IPS DF 19.7 (cell line): ENCODE measurements at regions not wholly inside any gene's neighbourhood (a gene's known extent, or its start where the extent isn't known, plus 50 kb on each side); places are given as distances from the start of the nearest gene placed in this dataset.

Experiments
- DNase-seq: peaks from one replicate; pipeline ENCODE4 v3.0.0-alpha.2; 2013; ENCODE audit warnings: low read depth, low spot score

GRCh38 chr12:60137513-60137912 lies 541.7 kb downstream of the SLC16A7 start:
- no peak for DNase-seq

- no peak for DNase-seq
Observed at GRCh38 chr12:60138526-60138925, 542.7 kb downstream of the SLC16A7 start.

- no peak for DNase-seq
Observed at GRCh38 chr12:60144395-60144794, 548.6 kb downstream of the SLC16A7 start.

GRCh38 chr12:60148109-60148508 lies 552.3 kb downstream of the SLC16A7 start:
- DNase-seq = no peak

- no peak for DNase-seq
Observed at GRCh38 chr12:60148831-60149230, 553.0 kb downstream of the SLC16A7 start.

GRCh38 chr12:60152756-60153155 lies 556.9 kb downstream of the SLC16A7 start:
- DNase-seq = no peak

- no peak for DNase-seq
Observed at GRCh38 chr12:60159761-60160160, 563.9 kb downstream of the SLC16A7 start.

- DNase-seq = no peak
Observed at GRCh38 chr12:60162988-60163720, 567.3 kb downstream of the SLC16A7 start.

GRCh38 chr12:60165781-60166180 lies 570.0 kb downstream of the SLC16A7 start:
- no peak for DNase-seq

- no peak for DNase-seq
Observed at GRCh38 chr12:60168441-60168840, 572.6 kb downstream of the SLC16A7 start.

GRCh38 chr12:60169904-60170303 lies 574.1 kb downstream of the SLC16A7 start:
- no peak for DNase-seq

GRCh38 chr12:60172266-60173211 lies 576.7 kb downstream of the SLC16A7 start:
- DNase-seq = no peak

GRCh38 chr12:60173224-60174170 lies 577.7 kb downstream of the SLC16A7 start:
- no peak for DNase-seq

- DNase-seq = no peak
Observed at GRCh38 chr12:60174476-60174875, 578.6 kb downstream of the SLC16A7 start.

GRCh38 chr12:60174941-60175340 lies 579.1 kb downstream of the SLC16A7 start:
- DNase-seq = no peak

- DNase-seq = no peak
Observed at GRCh38 chr12:60176891-60177290, 581.1 kb downstream of the SLC16A7 start.

GRCh38 chr12:60180298-60180697 lies 584.5 kb downstream of the SLC16A7 start:
- DNase-seq = no peak

- DNase-seq = no peak
Observed at GRCh38 chr12:60182354-60182753, 586.5 kb downstream of the SLC16A7 start.

GRCh38 chr12:60184096-60184495 lies 588.3 kb downstream of the SLC16A7 start:
- DNase-seq = no peak

- DNase-seq = no peak
Observed at GRCh38 chr12:60185060-60185459, 589.2 kb downstream of the SLC16A7 start.

GRCh38 chr12:60191271-60191670 lies 595.4 kb downstream of the SLC16A7 start:
- no peak for DNase-seq
